PFSK-1 (cell line): ENCODE measurements at regions not wholly inside any gene's neighbourhood (a gene's known extent, or its start where the extent isn't known, plus 50 kb on each side); places are given as distances from the start of the nearest gene placed in this dataset.

ENCODE experiments used
- FOXP2 ChIP-seq: optimal IDR thresholded peaks from 2 replicates; pipeline ENCODE3; 2011; ENCODE audit warnings: borderline replicate concordance, control low read depth, inconsistent platforms; ENCODE audit not compliant: insufficient read depth; ENCODE audit errors: extremely low read length, extremely low read depth
- POLR2AphosphoS5 ChIP-seq: IDR thresholded peaks from 2 replicates; pipeline ENCODE4 v1.6.1; 2012; ENCODE audit warnings: low read depth, mild to moderate bottlenecking, control low read depth, low read length, moderate library complexity
- SIN3A ChIP-seq: IDR thresholded peaks from 2 replicates; pipeline ENCODE4 v1.6.1; 2012; ENCODE audit warnings: mild to moderate bottlenecking, low read length, moderate library complexity, borderline replicate concordance; ENCODE audit not compliant: insufficient read depth
- TAF1 ChIP-seq: IDR thresholded peaks from 2 replicates; pipeline ENCODE4 v1.6.1; 2012; ENCODE audit warnings: low read length, control low read depth, borderline replicate concordance; ENCODE audit not compliant: insufficient read depth
- TF ChIP-seq, protein P1 (sequence below), 2 experiments: IDR thresholded peaks; 2 replicates each; pipeline versions ENCODE4 v1.6.1 to v1.8.0; 2011 to 2012; ENCODE audit warnings: low read depth in 2 of 2, low read length in 2 of 2, control low read depth in 1 of 2, inconsistent platforms in 1 of 2, mild to moderate bottlenecking in 1 of 2, moderate library complexity in 1 of 2; ENCODE audit not compliant: insufficient read depth in 1 of 2

GRCh38 chr3:71961378-71961777 is 176.4 kb upstream of the PROK2 start:
- TF ChIP-seq, protein P1, sequence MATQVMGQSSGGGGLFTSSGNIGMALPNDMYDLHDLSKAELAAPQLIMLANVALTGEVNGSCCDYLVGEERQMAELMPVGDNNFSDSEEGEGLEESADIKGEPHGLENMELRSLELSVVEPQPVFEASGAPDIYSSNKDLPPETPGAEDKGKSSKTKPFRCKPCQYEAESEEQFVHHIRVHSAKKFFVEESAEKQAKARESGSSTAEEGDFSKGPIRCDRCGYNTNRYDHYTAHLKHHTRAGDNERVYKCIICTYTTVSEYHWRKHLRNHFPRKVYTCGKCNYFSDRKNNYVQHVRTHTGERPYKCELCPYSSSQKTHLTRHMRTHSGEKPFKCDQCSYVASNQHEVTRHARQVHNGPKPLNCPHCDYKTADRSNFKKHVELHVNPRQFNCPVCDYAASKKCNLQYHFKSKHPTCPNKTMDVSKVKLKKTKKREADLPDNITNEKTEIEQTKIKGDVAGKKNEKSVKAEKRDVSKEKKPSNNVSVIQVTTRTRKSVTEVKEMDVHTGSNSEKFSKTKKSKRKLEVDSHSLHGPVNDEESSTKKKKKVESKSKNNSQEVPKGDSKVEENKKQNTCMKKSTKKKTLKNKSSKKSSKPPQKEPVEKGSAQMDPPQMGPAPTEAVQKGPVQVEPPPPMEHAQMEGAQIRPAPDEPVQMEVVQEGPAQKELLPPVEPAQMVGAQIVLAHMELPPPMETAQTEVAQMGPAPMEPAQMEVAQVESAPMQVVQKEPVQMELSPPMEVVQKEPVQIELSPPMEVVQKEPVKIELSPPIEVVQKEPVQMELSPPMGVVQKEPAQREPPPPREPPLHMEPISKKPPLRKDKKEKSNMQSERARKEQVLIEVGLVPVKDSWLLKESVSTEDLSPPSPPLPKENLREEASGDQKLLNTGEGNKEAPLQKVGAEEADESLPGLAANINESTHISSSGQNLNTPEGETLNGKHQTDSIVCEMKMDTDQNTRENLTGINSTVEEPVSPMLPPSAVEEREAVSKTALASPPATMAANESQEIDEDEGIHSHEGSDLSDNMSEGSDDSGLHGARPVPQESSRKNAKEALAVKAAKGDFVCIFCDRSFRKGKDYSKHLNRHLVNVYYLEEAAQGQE (IDR thresholded peaks at IDR 0.05; ENCODE audit: insufficient read depth in 1 of 2, low read depth in 2 of 2, low read length in 2 of 2), result no peak
- TF ChIP-seq FOXP2 (no peak), POLR2AphosphoS5 (no peak)

DNA sequence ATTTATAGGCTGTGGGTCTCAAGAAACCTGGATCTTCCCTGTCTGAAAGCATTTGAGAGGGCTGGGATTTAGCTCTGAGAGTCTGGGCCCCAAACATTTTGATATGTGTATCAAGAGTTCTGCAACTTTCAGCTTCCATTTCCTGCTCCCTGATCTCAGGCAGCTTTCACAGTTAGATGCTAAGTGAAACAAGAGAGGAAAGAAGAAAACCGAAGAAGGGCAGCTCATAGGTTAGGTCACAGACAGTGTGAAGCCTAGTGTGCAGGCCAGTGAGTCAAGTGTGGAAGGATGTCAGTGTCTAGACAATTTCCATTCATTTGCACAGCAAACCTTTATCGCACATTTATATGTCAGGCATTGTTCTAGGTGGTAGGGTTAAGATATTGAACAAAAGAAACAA is 173.6 kb upstream of the PROK2 start:
- TF ChIP-seq TAF1 (no peak), FOXP2 (no peak)

DNA sequence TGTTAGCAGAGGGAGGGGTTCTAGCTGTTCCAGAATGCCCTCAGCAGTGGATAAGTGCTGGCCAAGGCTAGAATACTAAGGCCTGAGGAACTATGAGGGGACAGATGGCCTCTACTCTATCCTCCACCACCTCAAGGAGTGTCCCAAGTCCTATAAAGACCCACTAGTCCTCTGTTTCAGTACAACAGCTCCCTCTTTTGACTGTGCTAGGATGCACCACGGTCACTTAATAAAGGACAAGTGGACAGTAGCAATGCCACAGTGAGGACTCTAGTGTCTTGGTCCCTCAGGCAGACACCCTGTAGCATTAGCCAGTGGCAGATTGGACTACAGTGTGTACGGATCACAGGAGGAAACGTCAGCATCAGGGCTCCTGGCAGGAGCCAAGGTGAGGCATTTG is 171.8 kb upstream of the PROK2 start:
- TF ChIP-seq, protein P1 (IDR thresholded peaks at IDR 0.05; ENCODE audit: insufficient read depth in 1 of 2, low read depth in 2 of 2, low read length in 2 of 2), result no peak
- TF ChIP-seq FOXP2 (no peak), POLR2AphosphoS5 (no peak), SIN3A (no peak), TAF1 (no peak)

DNA sequence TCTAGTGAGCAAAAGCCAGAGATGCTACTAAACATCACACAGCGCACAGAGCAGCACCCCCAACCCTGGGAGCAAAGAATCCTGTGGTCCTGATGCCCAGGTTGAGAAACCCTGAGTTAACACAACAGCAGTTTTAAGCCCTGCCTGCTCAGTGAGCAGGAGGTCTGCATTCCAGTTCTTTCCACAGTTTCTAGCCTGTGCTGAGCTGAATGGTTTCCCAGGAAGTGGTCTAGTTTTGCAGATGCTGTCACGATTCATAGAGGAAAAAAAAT is 171.1 kb upstream of the PROK2 start:
- TF ChIP-seq, protein P1 (IDR thresholded peaks at IDR 0.05; ENCODE audit: insufficient read depth in 1 of 2, low read depth in 2 of 2, low read length in 2 of 2), result no peak
- TF ChIP-seq TAF1, result no peak
- no peak for TF ChIP-seq SIN3A
- no peak for TF ChIP-seq POLR2AphosphoS5
- no peak for TF ChIP-seq FOXP2

DNA sequence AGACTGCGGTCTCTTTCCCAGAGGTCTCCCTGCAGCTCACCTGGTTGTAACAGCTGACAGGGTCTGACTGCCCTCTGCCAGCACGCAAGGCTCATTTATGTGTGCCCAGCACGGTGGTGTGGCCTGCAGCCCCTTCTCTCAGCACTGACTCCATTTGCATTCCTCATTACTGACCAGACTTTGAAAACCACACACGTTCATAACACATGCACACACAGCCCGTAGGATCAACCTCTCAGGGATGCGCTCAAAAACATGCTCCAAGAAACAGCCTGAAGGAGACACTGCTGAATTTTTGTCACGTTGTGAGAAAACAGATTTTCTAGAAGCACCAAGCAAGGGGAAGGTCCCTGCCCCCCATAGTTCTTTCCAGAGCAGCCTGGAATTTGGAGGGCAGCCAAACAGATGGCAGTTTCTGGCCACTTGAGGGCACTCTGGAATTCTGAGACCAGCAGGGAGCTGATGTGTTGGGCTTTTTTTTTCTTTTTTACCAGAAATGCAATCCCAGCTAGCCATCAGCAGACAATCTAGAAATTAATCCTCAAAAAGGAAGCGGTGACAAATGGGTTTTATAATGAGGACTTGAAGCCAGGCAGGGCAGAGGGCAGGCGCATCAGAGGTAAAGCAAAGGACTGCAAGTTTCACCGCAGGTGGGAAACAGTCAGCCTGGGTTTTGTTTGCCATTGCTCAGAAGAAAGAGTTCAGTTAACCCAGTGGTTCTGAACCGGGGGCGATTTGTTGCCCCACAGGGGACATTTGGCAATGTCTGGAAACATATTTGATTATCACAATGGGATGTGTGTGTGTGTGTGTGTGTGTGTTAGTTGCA is 170.5 kb upstream of the PROK2 start:
- TF ChIP-seq SIN3A (no peak), FOXP2 (no peak), TAF1 (no peak), POLR2AphosphoS5 (no peak)
- TF ChIP-seq, protein P1 (IDR thresholded peaks at IDR 0.05; ENCODE audit: insufficient read depth in 1 of 2, low read depth in 2 of 2, low read length in 2 of 2), result no peak
